ENCODE measurements at regions not wholly inside any gene's neighbourhood (a gene's known extent, or its start where the extent isn't known, plus 50 kb on each side); places are given as distances from the start of the nearest gene placed in this dataset.

DNA sequence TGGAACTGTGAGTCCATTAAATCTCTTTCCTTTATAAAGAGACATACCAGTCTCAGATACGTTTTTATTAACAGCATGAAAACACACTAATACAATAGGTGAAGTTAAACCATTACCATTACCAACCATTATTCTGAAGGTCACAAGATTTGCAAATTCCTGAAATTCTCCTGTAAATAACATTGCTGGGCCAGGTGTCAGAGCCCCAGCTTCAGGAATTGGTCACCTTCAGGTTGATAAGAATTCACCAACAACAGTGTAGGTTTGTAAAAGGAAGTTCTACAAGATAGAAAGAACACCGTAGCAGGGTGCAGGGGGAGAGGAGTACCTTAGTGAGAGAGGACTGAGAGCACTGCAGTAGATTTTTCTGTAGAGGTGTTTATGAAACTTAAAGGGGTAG, 644.3 kb downstream of the CDY2B start:
- Histone ChIP-seq H3K27me3 (ENCODE audit: control insufficient read depth, insufficient read depth, low read length) (no peaks in the 10 kb centered on the region), H3K36me3 (ENCODE audit: control insufficient read depth, insufficient read depth, low read length) (no peaks in the 10 kb centered on the region), H3K4me1 (ENCODE audit: control insufficient read depth, insufficient read depth, low read length) (no peaks in the 10 kb centered on the region), H3K9me3 (ENCODE audit: control insufficient read depth, insufficient read depth, low read length) (no peaks in the 10 kb centered on the region), H3K27ac (ENCODE audit: low read length) (no peak overlapping the region), H3K4me3 (ENCODE audit: low read length) (no peak overlapping the region)
- WGBS (ENCODE audit: insufficient coverage, insufficient read length): no CpG with 5 or more reads among the region's 2 CpGs
- DNase-seq (ENCODE audit: low read depth, low spot score): no peak

DNA sequence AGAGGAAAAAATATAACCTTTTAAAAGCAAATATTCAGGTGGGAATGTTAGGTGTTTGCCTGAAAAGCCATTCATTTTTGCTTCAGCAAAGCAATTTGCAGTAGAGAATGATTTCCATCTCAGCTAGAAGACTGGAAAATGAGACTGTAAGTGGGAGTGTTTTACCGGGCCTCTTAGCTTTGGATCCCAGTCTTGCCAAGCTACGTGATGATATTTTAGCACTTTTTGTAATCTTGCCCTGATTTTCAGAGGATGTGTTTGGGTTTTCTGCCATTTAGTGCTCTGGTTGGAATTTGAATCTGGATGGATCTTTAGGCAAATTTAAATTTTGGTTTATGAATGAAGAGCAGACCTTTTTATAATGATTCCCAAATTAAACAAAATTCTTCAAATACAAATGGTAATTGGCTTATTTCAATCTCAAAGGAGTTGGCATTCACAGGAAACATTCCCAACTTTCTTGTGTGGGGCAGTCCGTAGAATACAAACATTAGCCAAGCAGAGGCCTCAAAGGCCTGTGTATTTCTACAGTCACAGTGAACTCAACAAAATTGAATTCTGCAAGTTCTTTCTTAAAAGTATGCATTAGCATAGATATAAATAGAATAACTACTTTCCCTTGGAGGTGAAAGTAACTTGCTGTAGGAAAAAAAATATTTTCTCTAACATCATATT, 646.4 kb downstream of the CDY2B start:
- Histone ChIP-seq H3K4me1 (ENCODE audit: control insufficient read depth, insufficient read depth, low read length) (no peaks in the 10 kb centered on the region), H3K4me3 (ENCODE audit: low read length) (no peak overlapping the region), H3K9me3 (ENCODE audit: control insufficient read depth, insufficient read depth, low read length) (no peaks in the 10 kb centered on the region), H3K36me3 (ENCODE audit: control insufficient read depth, insufficient read depth, low read length) (no peaks in the 10 kb centered on the region), H3K27ac (ENCODE audit: low read length) (no peak overlapping the region), H3K27me3 (ENCODE audit: control insufficient read depth, insufficient read depth, low read length) (no peaks in the 10 kb centered on the region)
- no CpG with 5 or more reads among the region's 3 CpGs for WGBS (ENCODE audit: insufficient coverage, insufficient read length)
- DNase-seq (ENCODE audit: low read depth, low spot score): no peak

DNA sequence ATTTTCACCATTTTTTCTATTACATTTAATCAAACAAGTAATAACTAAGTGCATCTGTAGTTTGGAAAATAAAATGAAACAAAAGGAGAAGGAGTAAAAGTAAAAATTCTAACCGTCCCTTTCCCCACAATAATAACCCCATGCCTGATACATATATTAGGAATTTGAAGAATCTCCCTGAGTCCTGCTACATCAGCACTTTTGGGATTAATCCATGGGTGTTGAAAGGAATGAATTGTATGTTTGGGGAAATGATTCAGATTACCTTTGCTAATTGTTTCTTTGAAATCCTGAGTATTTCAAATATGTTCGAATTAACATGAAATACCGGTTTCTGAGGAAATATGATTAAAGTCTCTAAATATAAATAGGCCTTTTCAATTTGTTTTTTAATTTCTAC, 648.0 kb downstream of the CDY2B start:
- Histone ChIP-seq H3K36me3 (ENCODE audit: control insufficient read depth, insufficient read depth, low read length) (no peaks in the 10 kb centered on the region), H3K27me3 (ENCODE audit: control insufficient read depth, insufficient read depth, low read length) (no peaks in the 10 kb centered on the region), H3K27ac (ENCODE audit: low read length) (no peak overlapping the region), H3K9me3 (ENCODE audit: control insufficient read depth, insufficient read depth, low read length) (no peaks in the 10 kb centered on the region), H3K4me3 (ENCODE audit: low read length) (no peak overlapping the region), H3K4me1 (ENCODE audit: control insufficient read depth, insufficient read depth, low read length) (no peaks in the 10 kb centered on the region)
- no peak for DNase-seq (ENCODE audit: low read depth, low spot score)
- no CpG with 5 or more reads among the region's 3 CpGs for WGBS (ENCODE audit: insufficient coverage, insufficient read length)

DNA sequence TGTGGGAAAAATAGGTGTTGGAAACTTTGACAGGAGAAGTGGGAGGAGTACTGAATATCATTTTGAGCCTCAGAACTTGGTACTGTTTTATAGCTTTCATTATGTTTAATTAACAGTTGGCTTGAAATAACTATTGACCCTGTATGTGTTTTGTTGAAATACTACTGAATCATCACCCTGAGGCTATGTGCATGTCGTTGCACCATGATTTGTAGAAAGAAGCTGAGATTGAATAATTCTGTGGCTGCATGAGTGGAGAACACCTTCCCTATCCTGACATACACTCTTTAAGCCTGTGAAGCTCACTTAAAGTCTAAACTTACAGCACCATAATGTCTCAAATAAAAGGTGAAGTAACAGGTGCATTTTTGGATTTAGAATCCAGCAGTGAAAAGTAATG, 656.5 kb downstream of the CDY2B start:
- DNase-seq (ENCODE audit: low read depth, low spot score): no peak
- H3K9me3 ChIP-seq (ENCODE audit: control insufficient read depth, insufficient read depth, low read length): no peaks in the 10 kb centered on the region
- no peak overlapping the region for H3K27ac ChIP-seq (ENCODE audit: low read length)
- no peaks in the 10 kb centered on the region for H3K4me1 ChIP-seq (ENCODE audit: control insufficient read depth, insufficient read depth, low read length)
- H3K36me3 ChIP-seq (ENCODE audit: control insufficient read depth, insufficient read depth, low read length): no peaks in the 10 kb centered on the region
- no peak overlapping the region for H3K4me3 ChIP-seq (ENCODE audit: low read length)
- no CpG with 5 or more reads among the region's 1 CpG for WGBS (ENCODE audit: insufficient coverage, insufficient read length)
- no peaks in the 10 kb centered on the region for H3K27me3 ChIP-seq (ENCODE audit: control insufficient read depth, insufficient read depth, low read length)

DNA sequence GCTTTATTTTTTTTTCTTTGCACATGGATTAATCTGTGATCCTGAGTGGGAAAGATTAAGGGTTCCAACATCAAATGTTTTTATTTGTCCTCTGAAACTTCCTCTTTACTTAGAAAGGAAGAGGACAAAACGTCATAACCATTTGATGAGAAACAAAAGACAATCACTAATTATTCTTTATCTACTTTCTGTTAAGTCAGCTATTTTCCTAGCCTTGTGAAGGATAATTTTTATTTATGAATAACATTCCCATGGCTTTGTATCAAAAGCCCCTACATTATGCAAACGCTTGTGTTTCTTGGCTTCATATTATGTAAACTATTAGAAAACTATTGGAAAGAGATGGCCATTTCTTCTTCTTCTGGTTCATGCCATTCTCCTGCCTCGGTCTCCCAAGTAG, 677.6 kb downstream of the CDY2B start:
- Histone ChIP-seq H3K9me3 (ENCODE audit: control insufficient read depth, insufficient read depth, low read length) (no peaks in the 10 kb centered on the region), H3K4me1 (ENCODE audit: control insufficient read depth, insufficient read depth, low read length) (no peaks in the 10 kb centered on the region), H3K4me3 (ENCODE audit: low read length) (no peak overlapping the region), H3K27me3 (ENCODE audit: control insufficient read depth, insufficient read depth, low read length) (no peaks in the 10 kb centered on the region), H3K36me3 (ENCODE audit: control insufficient read depth, insufficient read depth, low read length) (no peaks in the 10 kb centered on the region), H3K27ac (ENCODE audit: low read length) (no peak overlapping the region)
- WGBS (ENCODE audit: insufficient coverage, insufficient read length): no CpG with 5 or more reads among the region's 3 CpGs
- DNase-seq (ENCODE audit: low read depth, low spot score): no peak

DNA sequence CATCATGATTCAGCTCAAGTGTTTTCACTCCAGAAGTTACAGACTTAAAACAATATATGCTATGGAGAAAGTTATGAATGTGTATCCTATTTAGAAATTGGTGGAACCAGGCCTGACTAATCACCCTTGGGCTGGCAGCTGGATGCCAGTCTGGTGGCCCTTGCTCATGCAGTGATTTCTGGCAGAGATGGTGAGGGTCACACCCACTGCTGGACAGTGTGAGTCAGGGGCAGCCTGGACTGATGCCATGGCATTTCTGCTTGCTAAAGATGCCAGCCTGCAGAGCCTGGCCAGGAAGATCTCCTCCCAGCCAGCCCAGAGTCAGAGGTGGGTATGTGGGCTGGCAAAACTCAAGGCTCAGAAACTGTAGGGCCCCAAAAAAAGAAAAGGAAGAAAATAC, 695.7 kb downstream of the CDY2B start:
- Histone ChIP-seq H3K4me1 (ENCODE audit: control insufficient read depth, insufficient read depth, low read length) (no peaks in the 10 kb centered on the region), H3K4me3 (ENCODE audit: low read length) (no peak overlapping the region), H3K36me3 (ENCODE audit: control insufficient read depth, insufficient read depth, low read length) (no peaks in the 10 kb centered on the region), H3K9me3 (ENCODE audit: control insufficient read depth, insufficient read depth, low read length) (no peaks in the 10 kb centered on the region), H3K27me3 (ENCODE audit: control insufficient read depth, insufficient read depth, low read length) (no peaks in the 10 kb centered on the region), H3K27ac (ENCODE audit: low read length) (no peak overlapping the region)
- no peak for DNase-seq (ENCODE audit: low read depth, low spot score)

DNA sequence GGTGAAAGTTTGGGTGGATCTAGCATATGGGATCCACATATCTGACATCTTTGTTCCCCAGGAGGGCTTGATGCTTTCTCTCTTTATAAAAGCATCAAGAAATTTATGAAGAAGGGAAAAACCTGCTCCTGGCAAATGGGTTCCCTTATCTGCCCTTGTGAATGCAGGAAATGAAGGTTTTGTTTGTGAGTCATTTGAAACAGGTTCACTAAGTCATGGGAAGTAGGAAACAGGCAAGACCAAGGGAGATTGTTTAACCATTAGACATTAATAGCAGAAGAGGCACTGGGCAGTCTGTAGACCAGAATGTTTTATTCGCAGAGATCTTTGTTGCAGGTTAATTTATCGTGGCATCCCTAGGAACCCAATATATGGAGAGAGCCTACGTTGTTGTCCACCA, 713.1 kb downstream of the CDY2B start:
- DNase-seq (ENCODE audit: low read depth, low spot score): no peak
- no peak overlapping the region for H3K4me3 ChIP-seq (ENCODE audit: low read length)
- H3K27ac ChIP-seq (ENCODE audit: low read length): no peak overlapping the region
- no CpG with 5 or more reads among the region's 3 CpGs for WGBS (ENCODE audit: insufficient coverage, insufficient read length)
- H3K27me3 ChIP-seq (ENCODE audit: control insufficient read depth, insufficient read depth, low read length): no peaks in the 10 kb centered on the region
- H3K4me1 ChIP-seq (ENCODE audit: control insufficient read depth, insufficient read depth, low read length): no peaks in the 10 kb centered on the region
- no peaks in the 10 kb centered on the region for H3K36me3 ChIP-seq (ENCODE audit: control insufficient read depth, insufficient read depth, low read length)
- H3K9me3 ChIP-seq (ENCODE audit: control insufficient read depth, insufficient read depth, low read length): no peaks in the 10 kb centered on the region

DNA sequence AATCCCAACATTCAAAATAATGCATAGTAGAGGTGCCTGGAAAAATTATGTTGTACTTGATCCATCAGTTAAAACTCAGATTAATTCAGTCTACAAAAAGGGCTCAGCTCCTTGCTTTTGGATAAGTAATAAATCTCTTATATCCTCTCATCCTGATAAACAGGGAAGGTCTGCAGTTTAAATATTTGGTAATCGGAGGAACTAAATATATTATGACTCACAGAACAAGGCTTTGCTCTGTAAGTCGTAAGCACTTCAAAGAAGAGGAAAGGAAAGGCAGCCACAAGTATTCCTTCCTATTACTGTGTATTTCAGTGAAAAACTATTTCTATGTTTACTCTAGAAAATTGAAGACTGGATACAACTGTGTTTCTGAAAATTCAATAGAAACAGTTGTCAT, 757.9 kb downstream of the CDY2B start:
- Histone ChIP-seq H3K27me3 (ENCODE audit: control insufficient read depth, insufficient read depth, low read length) (no peaks in the 10 kb centered on the region), H3K27ac (ENCODE audit: low read length) (no peak overlapping the region), H3K4me3 (ENCODE audit: low read length) (no peak overlapping the region), H3K36me3 (ENCODE audit: control insufficient read depth, insufficient read depth, low read length) (no peaks in the 10 kb centered on the region), H3K4me1 (ENCODE audit: control insufficient read depth, insufficient read depth, low read length) (no peaks in the 10 kb centered on the region), H3K9me3 (ENCODE audit: control insufficient read depth, insufficient read depth, low read length) (no peaks in the 10 kb centered on the region)
- no peak for DNase-seq (ENCODE audit: low read depth, low spot score)
- WGBS (ENCODE audit: insufficient coverage, insufficient read length): no CpG with 5 or more reads among the region's 2 CpGs

DNA sequence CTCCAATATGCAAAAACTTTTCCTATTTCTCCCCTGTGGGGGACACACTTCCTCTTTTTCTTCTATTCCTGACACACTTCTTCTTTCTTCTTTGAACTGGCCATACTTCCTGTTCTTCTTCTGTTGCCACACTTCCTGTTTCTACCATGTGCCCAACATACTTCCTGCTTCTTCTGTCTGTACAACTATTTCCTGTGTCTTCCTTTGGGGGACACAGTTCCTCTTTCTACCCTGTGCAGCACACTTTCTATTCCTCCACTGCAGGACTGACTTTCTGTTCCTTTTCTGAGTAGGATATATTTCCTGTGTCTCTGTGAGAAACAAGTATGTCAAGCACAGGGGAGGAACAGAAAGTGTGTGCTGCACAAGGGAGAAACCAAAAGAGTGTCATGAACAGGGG, 794.7 kb downstream of the CDY2B start:
- Histone ChIP-seq H3K9me3 (ENCODE audit: control insufficient read depth, insufficient read depth, low read length) (no peaks in the 10 kb centered on the region), H3K4me1 (ENCODE audit: control insufficient read depth, insufficient read depth, low read length) (no peaks in the 10 kb centered on the region), H3K36me3 (ENCODE audit: control insufficient read depth, insufficient read depth, low read length) (no peaks in the 10 kb centered on the region), H3K27me3 (ENCODE audit: control insufficient read depth, insufficient read depth, low read length) (no peaks in the 10 kb centered on the region), H3K27ac (ENCODE audit: low read length) (no peak overlapping the region), H3K4me3 (ENCODE audit: low read length) (no peak overlapping the region)
- DNase-seq (ENCODE audit: low read depth, low spot score): no peak

DNA sequence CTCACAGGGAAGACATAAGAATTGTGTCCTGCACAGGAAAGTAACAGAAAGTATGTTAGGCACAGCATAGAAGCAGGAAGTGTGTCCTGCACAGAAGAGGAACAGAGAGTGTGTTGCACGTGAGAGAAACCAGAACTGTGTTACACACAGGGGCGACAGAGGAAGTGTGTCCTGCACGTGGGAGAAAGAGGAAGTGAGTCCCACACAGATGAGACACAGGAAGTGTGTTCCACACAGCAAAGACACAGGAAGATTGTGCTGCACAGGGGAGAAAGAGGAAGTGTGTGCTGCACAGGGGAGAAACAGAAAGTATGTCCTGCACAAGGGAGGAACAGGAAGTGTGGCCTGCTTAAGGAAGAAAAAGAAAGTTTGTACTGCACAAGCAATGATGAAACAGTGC, 800.1 kb downstream of the CDY2B start:
- Histone ChIP-seq H3K36me3 (ENCODE audit: control insufficient read depth, insufficient read depth, low read length) (no peaks in the 10 kb centered on the region), H3K27ac (ENCODE audit: low read length) (no peak overlapping the region), H3K9me3 (ENCODE audit: control insufficient read depth, insufficient read depth, low read length) (no peaks in the 10 kb centered on the region), H3K27me3 (ENCODE audit: control insufficient read depth, insufficient read depth, low read length) (no peaks in the 10 kb centered on the region), H3K4me3 (ENCODE audit: low read length) (no peak overlapping the region), H3K4me1 (ENCODE audit: control insufficient read depth, insufficient read depth, low read length) (no peaks in the 10 kb centered on the region)
- DNase-seq (ENCODE audit: low read depth, low spot score): no peak
- WGBS (ENCODE audit: insufficient coverage, insufficient read length): no CpG with 5 or more reads among the region's 3 CpGs

DNA sequence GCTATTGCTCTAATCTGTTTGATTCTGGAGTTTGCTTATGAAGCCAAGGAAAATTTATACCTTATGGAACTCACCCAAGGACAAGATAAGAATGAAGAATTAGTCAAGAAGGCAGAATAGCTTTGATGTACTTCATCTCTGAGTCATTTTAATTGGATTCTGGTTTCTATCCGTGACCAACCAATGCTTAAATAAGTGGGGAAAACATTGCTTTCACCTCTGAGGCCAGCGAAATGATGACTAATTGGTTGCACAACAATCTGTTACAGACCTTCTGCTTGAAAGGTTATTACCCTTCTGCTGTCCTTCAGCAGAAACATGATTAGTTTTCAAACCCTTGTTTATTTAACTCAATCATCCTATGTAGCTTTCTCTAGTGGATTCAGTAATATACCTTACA, 812.7 kb downstream of the CDY2B start:
- H3K9me3 ChIP-seq (ENCODE audit: control insufficient read depth, insufficient read depth, low read length): no peaks in the 10 kb centered on the region
- no CpG with 5 or more reads among the region's 2 CpGs for WGBS (ENCODE audit: insufficient coverage, insufficient read length)

More for the DNA sequence above, 812.7 kb downstream of the CDY2B start:
- DNase-seq (ENCODE audit: low read depth, low spot score): no peak
- Histone ChIP-seq H3K27me3 (ENCODE audit: control insufficient read depth, insufficient read depth, low read length) (no peaks in the 10 kb centered on the region), H3K4me3 (ENCODE audit: low read length) (no peak overlapping the region), H3K27ac (ENCODE audit: low read length) (no peak overlapping the region), H3K36me3 (ENCODE audit: control insufficient read depth, insufficient read depth, low read length) (no peaks in the 10 kb centered on the region), H3K4me1 (ENCODE audit: control insufficient read depth, insufficient read depth, low read length) (no peaks in the 10 kb centered on the region)
